SK-N-SH treated with all-trans-retinoic acid at 6 μM for 48 hours (cell line): ENCODE measurements at regions not wholly inside any gene's neighbourhood (a gene's known extent, or its start where the extent isn't known, plus 50 kb on each side); places are given as distances from the start of the nearest gene placed in this dataset.
"Not testable (repeated sequence)": the region's sequence is repeated elsewhere in the genome, so short reads cannot be mapped to it uniquely, and the experiment has no call there.

Source experiments
- ATAC-seq: fragments of 200-7000 bp; cut with Tn5 transposase; 3 replicates; pipeline ENCODE4 v1.9.1; 2020; ENCODE audit warnings: mild to moderate bottlenecking, moderate library complexity
- BACH2 ChIP-seq: fragments of 250-450 bp; sonication (Bioruptor Pico); IDR thresholded peaks from 2 replicates; pipeline ENCODE4 v1.9.0; 2021; ENCODE audit warnings: mild to moderate bottlenecking, borderline replicate concordance
- CREB5 ChIP-seq: fragments of 250-450 bp; sonication (Bioruptor Pico); IDR thresholded peaks from 2 replicates; pipeline ENCODE4 v1.5.1; 2020; ENCODE audit warnings: low read depth, mild to moderate bottlenecking, moderate library complexity
- CSDC2 ChIP-seq: fragments of 250-450 bp; sonication (Bioruptor Pico); IDR thresholded peaks from 2 replicates; pipeline ENCODE4 v1.5.0; 2020; ENCODE audit warnings: mild to moderate bottlenecking, moderate library complexity
- GLIS3 ChIP-seq: fragments of 250-450 bp; sonication (Bioruptor Pico); IDR thresholded peaks from 2 replicates; pipeline ENCODE4 v1.5.0; 2020; ENCODE audit warnings: mild to moderate bottlenecking, moderate library complexity
- ISL1 ChIP-seq: fragments of 250-450 bp; sonication (Bioruptor Pico); IDR thresholded peaks from 2 replicates; pipeline ENCODE4 v2.1.2; 2022; ENCODE audit warnings: mild to moderate bottlenecking, moderate library complexity
- PATZ1 ChIP-seq: fragments of 250-450 bp; sonication (Bioruptor Pico); IDR thresholded peaks from 2 replicates; pipeline ENCODE4 v1.8.0; 2020; ENCODE audit warnings: mild to moderate bottlenecking, moderate library complexity, borderline replicate concordance
- PPARA ChIP-seq: fragments of 250-450 bp; sonication (Bioruptor Pico); IDR thresholded peaks from 2 replicates; pipeline ENCODE4 v1.5.0; 2020; ENCODE audit warnings: mild to moderate bottlenecking, borderline replicate concordance
- TCF4 ChIP-seq: fragments of 250-450 bp; sonication (Bioruptor Pico); IDR thresholded peaks from 2 replicates; pipeline ENCODE4 v1.8.0; 2021; ENCODE audit warnings: mild to moderate bottlenecking, moderate library complexity, borderline replicate concordance
- TOX ChIP-seq: fragments of 250-450 bp; sonication (Bioruptor Pico); IDR thresholded peaks from 2 replicates; pipeline ENCODE4 v1.8.0; 2021; ENCODE audit warnings: mild to moderate bottlenecking, moderate library complexity, borderline replicate concordance
- ZC3H10 ChIP-seq: fragments of 250-450 bp; sonication (Bioruptor Pico); IDR thresholded peaks from 2 replicates; pipeline ENCODE4 v1.5.1; 2021; ENCODE audit warnings: mild to moderate bottlenecking, moderate library complexity
- ZFP3 ChIP-seq: fragments of 250-450 bp; sonication (Bioruptor Pico); IDR thresholded peaks from 2 replicates; pipeline ENCODE4 v1.5.0; 2020; ENCODE audit warnings: mild to moderate bottlenecking, moderate library complexity
- ZFP30 ChIP-seq: fragments of 450-650 bp; formaldehyde crosslinking; IDR thresholded peaks from 2 replicates; pipeline ENCODE4 v1.5.0; 2022; ENCODE audit warnings: mild to moderate bottlenecking, moderate library complexity
- ZNF565 ChIP-seq: fragments of 450-650 bp; formaldehyde crosslinking; conservative IDR thresholded peaks from 2 replicates; pipeline ENCODE4 v1.5.0; 2020; ENCODE audit warnings: low read depth, mild to moderate bottlenecking, moderate library complexity
- ZNF70 ChIP-seq: fragments of 450-650 bp; formaldehyde crosslinking; IDR thresholded peaks from 2 replicates; pipeline ENCODE4 v1.5.0; 2020; ENCODE audit warnings: mild to moderate bottlenecking, moderate library complexity
- ZNF8 ChIP-seq: fragments of 450-650 bp; formaldehyde crosslinking; IDR thresholded peaks from 2 replicates; pipeline ENCODE4 v1.5.0; 2020; ENCODE audit warnings: mild to moderate bottlenecking, moderate library complexity
- TF ChIP-seq, protein P1 (sequence below): fragments of 250-450 bp; sonication (Bioruptor Pico); IDR thresholded peaks from 2 replicates; pipeline ENCODE4 v1.5.0; 2020; ENCODE audit warnings: mild to moderate bottlenecking, moderate library complexity
- TF ChIP-seq, protein P2 (sequence below): fragments of 250-450 bp; sonication (Bioruptor Pico); IDR thresholded peaks from 2 replicates; pipeline ENCODE4 v1.5.1; 2021; ENCODE audit warnings: mild to moderate bottlenecking, moderate library complexity
- TF ChIP-seq, protein P3 (sequence below): fragments of 250-450 bp; sonication (Bioruptor Pico); IDR thresholded peaks from 2 replicates; pipeline ENCODE4 v1.8.0; 2021; ENCODE audit warnings: low read depth, mild to moderate bottlenecking, moderate library complexity, borderline replicate concordance

DNA sequence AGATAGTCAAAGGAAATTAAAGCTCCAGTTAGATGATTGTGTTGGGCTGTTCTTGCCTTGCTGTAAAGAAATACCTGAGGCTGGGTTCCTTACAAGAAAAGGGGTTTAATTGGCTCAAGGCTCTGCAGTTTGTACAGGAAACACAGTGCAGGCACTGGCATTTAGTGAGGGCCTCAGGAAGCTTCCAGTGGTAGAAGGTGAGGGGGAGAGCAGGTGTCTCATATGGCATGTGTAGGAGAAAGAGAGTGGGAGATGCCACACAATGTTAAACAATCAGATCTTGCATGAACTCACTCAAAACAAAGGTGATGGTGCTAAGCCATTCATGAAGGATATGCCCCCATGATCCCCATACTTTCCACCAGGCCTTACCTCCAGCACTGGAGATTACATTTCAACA is 493.5 kb upstream of the IMPG1 start:
- TF ChIP-seq, protein P1, sequence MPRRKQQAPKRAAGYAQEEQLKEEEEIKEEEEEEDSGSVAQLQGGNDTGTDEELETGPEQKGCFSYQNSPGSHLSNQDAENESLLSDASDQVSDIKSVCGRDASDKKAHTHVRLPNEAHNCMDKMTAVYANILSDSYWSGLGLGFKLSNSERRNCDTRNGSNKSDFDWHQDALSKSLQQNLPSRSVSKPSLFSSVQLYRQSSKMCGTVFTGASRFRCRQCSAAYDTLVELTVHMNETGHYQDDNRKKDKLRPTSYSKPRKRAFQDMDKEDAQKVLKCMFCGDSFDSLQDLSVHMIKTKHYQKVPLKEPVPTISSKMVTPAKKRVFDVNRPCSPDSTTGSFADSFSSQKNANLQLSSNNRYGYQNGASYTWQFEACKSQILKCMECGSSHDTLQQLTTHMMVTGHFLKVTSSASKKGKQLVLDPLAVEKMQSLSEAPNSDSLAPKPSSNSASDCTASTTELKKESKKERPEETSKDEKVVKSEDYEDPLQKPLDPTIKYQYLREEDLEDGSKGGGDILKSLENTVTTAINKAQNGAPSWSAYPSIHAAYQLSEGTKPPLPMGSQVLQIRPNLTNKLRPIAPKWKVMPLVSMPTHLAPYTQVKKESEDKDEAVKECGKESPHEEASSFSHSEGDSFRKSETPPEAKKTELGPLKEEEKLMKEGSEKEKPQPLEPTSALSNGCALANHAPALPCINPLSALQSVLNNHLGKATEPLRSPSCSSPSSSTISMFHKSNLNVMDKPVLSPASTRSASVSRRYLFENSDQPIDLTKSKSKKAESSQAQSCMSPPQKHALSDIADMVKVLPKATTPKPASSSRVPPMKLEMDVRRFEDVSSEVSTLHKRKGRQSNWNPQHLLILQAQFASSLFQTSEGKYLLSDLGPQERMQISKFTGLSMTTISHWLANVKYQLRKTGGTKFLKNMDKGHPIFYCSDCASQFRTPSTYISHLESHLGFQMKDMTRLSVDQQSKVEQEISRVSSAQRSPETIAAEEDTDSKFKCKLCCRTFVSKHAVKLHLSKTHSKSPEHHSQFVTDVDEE (CRISPR knock-in tag): no peak
- TF ChIP-seq TCF4 (CRISPR knock-in tag) (no peak), CREB5 (CRISPR knock-in tag) (no peak), CSDC2 (no peak), GLIS3 (CRISPR knock-in tag) (no peak), ZNF565 (CRISPR knock-in tag) (no peak), ZNF8 (CRISPR knock-in tag) (no peak), ZFP30 (no peak), ZFP3 (no peak), ZC3H10 (CRISPR knock-in tag) (no peak), TOX (CRISPR knock-in tag) (no peak), BACH2 (no peak), PATZ1 (no peak), ISL1 (no peak), ZNF70 (no peak)
- TF ChIP-seq, protein P2, sequence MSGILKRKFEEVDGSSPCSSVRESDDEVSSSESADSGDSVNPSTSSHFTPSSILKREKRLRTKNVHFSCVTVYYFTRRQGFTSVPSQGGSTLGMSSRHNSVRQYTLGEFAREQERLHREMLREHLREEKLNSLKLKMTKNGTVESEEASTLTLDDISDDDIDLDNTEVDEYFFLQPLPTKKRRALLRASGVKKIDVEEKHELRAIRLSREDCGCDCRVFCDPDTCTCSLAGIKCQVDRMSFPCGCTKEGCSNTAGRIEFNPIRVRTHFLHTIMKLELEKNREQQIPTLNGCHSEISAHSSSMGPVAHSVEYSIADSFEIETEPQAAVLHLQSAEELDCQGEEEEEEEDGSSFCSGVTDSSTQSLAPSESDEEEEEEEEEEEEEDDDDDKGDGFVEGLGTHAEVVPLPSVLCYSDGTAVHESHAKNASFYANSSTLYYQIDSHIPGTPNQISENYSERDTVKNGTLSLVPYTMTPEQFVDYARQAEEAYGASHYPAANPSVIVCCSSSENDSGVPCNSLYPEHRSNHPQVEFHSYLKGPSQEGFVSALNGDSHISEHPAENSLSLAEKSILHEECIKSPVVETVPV (CRISPR knock-in tag): no peak
- TF ChIP-seq, protein P3, sequence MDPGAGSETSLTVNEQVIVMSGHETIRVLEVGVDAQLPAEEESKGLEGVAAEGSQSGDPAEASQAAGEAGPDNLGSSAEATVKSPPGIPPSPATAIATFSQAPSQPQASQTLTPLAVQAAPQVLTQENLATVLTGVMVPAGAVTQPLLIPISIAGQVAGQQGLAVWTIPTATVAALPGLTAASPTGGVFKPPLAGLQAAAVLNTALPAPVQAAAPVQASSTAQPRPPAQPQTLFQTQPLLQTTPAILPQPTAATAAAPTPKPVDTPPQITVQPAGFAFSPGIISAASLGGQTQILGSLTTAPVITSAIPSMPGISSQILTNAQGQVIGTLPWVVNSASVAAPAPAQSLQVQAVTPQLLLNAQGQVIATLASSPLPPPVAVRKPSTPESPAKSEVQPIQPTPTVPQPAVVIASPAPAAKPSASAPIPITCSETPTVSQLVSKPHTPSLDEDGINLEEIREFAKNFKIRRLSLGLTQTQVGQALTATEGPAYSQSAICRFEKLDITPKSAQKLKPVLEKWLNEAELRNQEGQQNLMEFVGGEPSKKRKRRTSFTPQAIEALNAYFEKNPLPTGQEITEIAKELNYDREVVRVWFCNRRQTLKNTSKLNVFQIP: no peak

GRCh38 chr6:76562371-76562770 is 489.9 kb upstream of the IMPG1 start:
- ATAC-seq: not testable (repeated sequence)

More for the DNA sequence above, 493.5 kb upstream of the IMPG1 start:
- no peak for ATAC-seq

- not testable (repeated sequence) for ATAC-seq
These were observed 488.6 kb upstream of the IMPG1 start for GRCh38 chr6:76560851-76561755.

- TF ChIP-seq PPARA (CRISPR knock-in tag): no peak
- no peak for TF ChIP-seq ZFP3
- TF ChIP-seq ZNF565 (CRISPR knock-in tag): no peak
- TF ChIP-seq, all 23 proteins: peak for 0
- ATAC-seq: no peak
These were observed 480.8 kb upstream of the IMPG1 start for GRCh38 chr6:76553256-76553655.
